H1 (cell line): ENCODE measurements at regions not wholly inside any gene's neighbourhood (a gene's known extent, or its start where the extent isn't known, plus 50 kb on each side); places are given as distances from the start of the nearest gene placed in this dataset.
"Not testable (repeated sequence)": the region's sequence is repeated elsewhere in the genome, so short reads cannot be mapped to it uniquely, and the experiment has no call there.

Experiments
- CTCF ChIA-PET: fragments of 300-600 bp; sonication (Branson Sonifier 250); formaldehyde crosslinking; loops from one replicate; lab custom pipeline; 2021; ENCODE audit not compliant: partially characterized antibody; lab: Charles Lee
- POLR2A ChIA-PET: fragments of 300-600 bp; sonication (Branson Sonifier 250); formaldehyde crosslinking; loops from one replicate; lab custom pipeline; 2021; ENCODE audit warnings: inconsistent platforms; ENCODE audit not compliant: partially characterized antibody; lab: Charles Lee
- DNase-seq, 2 experiments: peaks; one replicate each; pipeline versions ENCODE4 v3.0.0 to v3.0.0-alpha.2; 2010 to 2022; ENCODE audit warnings: low spot score in 2 of 2, low read depth in 1 of 2, mixed read lengths in 1 of 2
- FAIRE-seq: peaks from 2 replicates; lab custom pipeline; 2011; peaks lifted over from hg19 to GRCh38; lab: Jason Lieb, UNC
- H2AFZ ChIP-seq: 2 replicates; pipeline ENCODE4 v1.8.1; 2012; ENCODE audit warnings: low read length, inconsistent platforms
- H2AK5ac ChIP-seq: 2 replicates; pipeline ENCODE4 v1.6.1; 2013; ENCODE audit warnings: low read depth, low read length
- H2BK120ac ChIP-seq: replicated peaks from 2 replicates; pipeline ENCODE3; 2013; ENCODE audit warnings: low read depth, low read length, inconsistent platforms
- H2BK12ac ChIP-seq: 2 replicates; pipeline ENCODE4 v1.6.1; 2013; ENCODE audit warnings: low read depth, low read length
- H2BK15ac ChIP-seq: 2 replicates; pipeline ENCODE4 v1.6.1; 2013; ENCODE audit warnings: low read length
- H2BK20ac ChIP-seq: 2 replicates; pipeline ENCODE4 v1.6.1; 2013; ENCODE audit warnings: low read length
- H2BK5ac ChIP-seq: 2 replicates; pipeline ENCODE4 v1.6.1; 2013; ENCODE audit warnings: low read depth, low read length
- H3K14ac ChIP-seq: 2 replicates; pipeline ENCODE4 v1.6.1; 2013; ENCODE audit warnings: inconsistent platforms; ENCODE audit not compliant: insufficient read length
- H3K18ac ChIP-seq: 2 replicates; pipeline ENCODE4 v1.6.1; 2013; ENCODE audit warnings: low read length; ENCODE audit errors: extremely low read depth
- H3K23ac ChIP-seq: 2 replicates; pipeline ENCODE4 v1.6.1; 2013; ENCODE audit warnings: inconsistent platforms; ENCODE audit not compliant: insufficient read length
- H3K23me2 ChIP-seq: 2 replicates; pipeline ENCODE4 v1.6.1; 2013; ENCODE audit warnings: low read depth, low read length
- H3K27ac ChIP-seq: 2 replicates; pipeline ENCODE4 v1.6.1; 2011; ENCODE audit warnings: low read depth, low read length, inconsistent platforms
- H3K27me3 ChIP-seq, 4 experiments: replicated peaks in 1 of 4; 1 replicate in 1 of 4; 2 replicates in 3 of 4; pipeline versions ENCODE4 v1.6.1 to v1.8.1; 2011 to 2013; ENCODE audit warnings: low read length in 3 of 4, mild to moderate bottlenecking in 3 of 4, inconsistent platforms in 2 of 4, mixed read lengths in 2 of 4, moderate library complexity in 1 of 4; ENCODE audit not compliant: control insufficient read depth in 3 of 4, insufficient read depth in 3 of 4; ENCODE audit errors: extremely low read depth in 1 of 4
- H3K36me3 ChIP-seq, 4 experiments: 2 replicates each; pipeline versions ENCODE4 v1.6.1 to v1.8.1; 2011 to 2013; ENCODE audit warnings: mild to moderate bottlenecking in 4 of 4, low read length in 3 of 4, moderate library complexity in 2 of 4, control low read depth in 1 of 4, inconsistent platforms in 1 of 4; ENCODE audit not compliant: insufficient read depth in 4 of 4, control insufficient read depth in 2 of 4
- H3K4ac ChIP-seq: replicated peaks from 2 replicates; pipeline ENCODE3; 2013; ENCODE audit warnings: low read length, low read depth, mixed read lengths, inconsistent platforms; ENCODE audit not compliant: insufficient read length
- H3K4me1 ChIP-seq, 4 experiments: replicated peaks in 1 of 4; 1 replicate in 1 of 4; 2 replicates in 3 of 4; pipeline versions ENCODE4 v1.6.1 to v1.8.1; 2011 to 2013; ENCODE audit warnings: low read length in 3 of 4, inconsistent platforms in 2 of 4, mixed read lengths in 1 of 4; ENCODE audit not compliant: insufficient read depth in 4 of 4, control insufficient read depth in 3 of 4
- H3K4me2 ChIP-seq, 2 experiments: 2 replicates each; pipeline versions ENCODE4 v1.6.1 to v1.8.1; 2011 to 2013; ENCODE audit warnings: low read depth in 2 of 2, low read length in 2 of 2, control low read depth in 1 of 2, inconsistent platforms in 1 of 2, mild to moderate bottlenecking in 1 of 2; ENCODE audit not compliant: insufficient read depth in 1 of 2
- H3K4me3 ChIP-seq, 4 experiments: fragments of 200-600, 300-600 bp in 1 of 4; sonication (generic), shearing (Covaris generic), sonication (Bioruptor Twin) in 1 of 4; 2 replicates each; pipeline versions ENCODE4 v1.5.1 to v1.8.1; 2011 to 2016; ENCODE audit warnings: low read length in 4 of 4, low read depth in 3 of 4, control low read depth in 2 of 4, inconsistent platforms in 2 of 4, mild to moderate bottlenecking in 2 of 4, mixed read lengths in 1 of 4, moderate library complexity in 1 of 4; ENCODE audit not compliant: insufficient read depth in 2 of 4; ENCODE audit errors: extremely low read depth in 1 of 4
- H3K56ac ChIP-seq: replicated peaks from 2 replicates; pipeline ENCODE3; 2013; ENCODE audit warnings: low read depth, mild to moderate bottlenecking, mixed read lengths, low read length, inconsistent platforms; ENCODE audit not compliant: insufficient read length
- H3K79me1 ChIP-seq: 2 replicates; pipeline ENCODE4 v1.6.1; 2013; ENCODE audit warnings: low read depth, low read length, control low read depth
- H3K79me2 ChIP-seq, 2 experiments: 2 replicates each; pipeline versions ENCODE4 v1.6.1 to v1.8.1; 2012 to 2013; ENCODE audit warnings: low read length in 2 of 2, mild to moderate bottlenecking in 2 of 2, inconsistent platforms in 1 of 2; ENCODE audit not compliant: insufficient read depth in 2 of 2, control insufficient read depth in 1 of 2
- H3K9ac ChIP-seq, 4 experiments: replicated peaks in 1 of 4; 1 replicate in 1 of 4; 2 replicates in 3 of 4; pipeline versions ENCODE4 v1.6.1 to v1.8.1; 2011 to 2013; ENCODE audit warnings: low read depth in 3 of 4, low read length in 3 of 4, control low read depth in 2 of 4, mild to moderate bottlenecking in 2 of 4, moderate library complexity in 2 of 4, inconsistent platforms in 1 of 4; ENCODE audit errors: extremely low read depth in 1 of 4
- H3K9me3 ChIP-seq, 2 experiments: 2 replicates each; pipeline versions ENCODE4 v1.6.1 to v1.8.1; 2012 to 2013; ENCODE audit warnings: mild to moderate bottlenecking in 2 of 2, moderate library complexity in 2 of 2, control low read depth in 1 of 2, inconsistent platforms in 1 of 2, low read depth in 1 of 2, low read length in 1 of 2, mixed read lengths in 1 of 2; ENCODE audit not compliant: insufficient read depth in 2 of 2
- H4K20me1 ChIP-seq, 2 experiments: replicated peaks in 1 of 2; 2 replicates each; pipeline versions ENCODE3 to v1.8.1; 2011 to 2013; ENCODE audit warnings: inconsistent platforms in 2 of 2, low read length in 2 of 2, mild to moderate bottlenecking in 1 of 2; ENCODE audit not compliant: insufficient read depth in 2 of 2, control insufficient read depth in 1 of 2
- H4K5ac ChIP-seq: 2 replicates; pipeline ENCODE4 v1.6.1; 2013; ENCODE audit warnings: low read length, low read depth, mixed read lengths, inconsistent platforms; ENCODE audit not compliant: insufficient read length
- H4K8ac ChIP-seq: 2 replicates; pipeline ENCODE4 v1.8.0; 2013; ENCODE audit warnings: mild to moderate bottlenecking, moderate library complexity, low read length, inconsistent platforms; ENCODE audit not compliant: insufficient read depth; ENCODE audit errors: extremely low read depth
- H4K91ac ChIP-seq: replicated peaks from 2 replicates; pipeline ENCODE3; 2013; ENCODE audit warnings: low read length, mixed read lengths, inconsistent platforms; ENCODE audit not compliant: insufficient read length
- WGBS, 2 experiments: shearing (Covaris generic) in 1 of 2; methylation state at CpG; one replicate each; pipeline versions ENCODE4 v1.1.6 to v1.1.7; 2013 to 2015; ENCODE audit warnings: low lambda C conversion rate in 2 of 2, mixed read lengths in 2 of 2, inconsistent platforms in 1 of 2, low coverage in 1 of 2, missing lambda C conversion rate in 1 of 2; ENCODE audit not compliant: insufficient replicate concordance in 2 of 2, insufficient coverage in 1 of 2, insufficient read length in 1 of 2; ENCODE audit errors: extremely low coverage in 1 of 2, missing lambda C conversion rate in 1 of 2; 5-methylcytosine and 5-hydroxymethylcytosine counted together

DNA sequence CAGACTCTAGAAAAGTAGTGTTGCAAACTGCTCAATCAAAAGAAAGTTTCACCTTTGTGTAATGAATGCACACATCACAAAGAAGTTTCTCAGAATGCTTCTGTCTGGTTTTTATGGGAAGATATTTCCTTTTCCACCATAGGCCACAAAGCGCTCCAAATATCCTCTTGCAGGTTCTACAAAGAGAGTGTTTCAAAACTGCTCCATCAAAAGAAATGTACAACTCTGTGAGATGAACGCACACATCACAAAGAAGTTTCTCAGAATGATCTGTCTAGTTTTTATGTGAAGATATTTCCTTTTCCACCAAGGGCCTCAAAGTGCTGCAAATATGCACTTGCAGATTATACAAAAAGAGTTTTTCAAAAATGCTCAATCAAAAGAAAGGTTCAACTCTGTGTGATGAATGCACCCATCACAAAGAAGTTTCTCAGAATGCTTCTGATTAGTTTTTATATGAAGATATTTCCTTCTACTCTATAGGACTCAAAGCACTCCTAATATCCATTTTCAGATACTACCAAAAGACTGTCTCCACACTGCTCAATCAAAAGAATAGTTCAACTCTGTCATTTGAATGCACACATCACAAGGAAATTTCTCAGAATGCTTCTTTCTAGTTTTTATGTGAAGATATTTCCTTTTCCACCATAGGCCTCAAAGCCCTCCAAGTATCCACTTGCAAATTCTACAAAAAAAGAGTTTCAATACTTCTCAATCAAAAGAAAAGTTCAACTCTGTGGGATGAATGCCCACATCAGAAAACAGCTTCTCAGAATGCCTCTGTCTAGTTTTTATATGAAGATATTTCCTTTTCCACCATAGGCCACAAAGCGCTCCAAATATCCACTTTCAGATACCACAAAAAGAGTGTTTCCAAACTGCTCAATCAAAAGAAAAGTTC lies 1371.9 kb upstream of the DEFB115 start:
- H4K5ac ChIP-seq, H2BK120ac ChIP-seq, H3K9ac ChIP-seq, DNase-seq, H3K36me3 ChIP-seq, H4K91ac ChIP-seq, H3K4me3 ChIP-seq, H3K79me1 ChIP-seq, H3K18ac ChIP-seq, H3K23ac ChIP-seq, H3K4me1 ChIP-seq, H2BK5ac ChIP-seq, H4K20me1 ChIP-seq, H2AK5ac ChIP-seq, H3K14ac ChIP-seq, H3K56ac ChIP-seq, H2BK20ac ChIP-seq, H3K27me3 ChIP-seq, H3K23me2 ChIP-seq, H3K4ac ChIP-seq, H2AFZ ChIP-seq, POLR2A ChIA-PET, H2BK15ac ChIP-seq, H3K79me2 ChIP-seq, H4K8ac ChIP-seq, H2BK12ac ChIP-seq, H3K4me2 ChIP-seq, H3K27ac ChIP-seq, FAIRE-seq: not testable (repeated sequence)
- CTCF ChIA-PET, result interaction anchor here (0.9 kb wide), 1 partner anchor 622 kb away, joined by 4 read pairs; no protein-coding TSS in a partner anchor
- 31% methylated on average over 2 of the region's 3 CpGs; no CpG with 5 or more reads in 1 of the 2 experiments for WGBS, 2 experiments
- peaks cover 38 to 48% of the 10 kb centered on the region in 2 experiments for H3K9me3 ChIP-seq
